ENCODE measurements at regions not wholly inside any gene's neighbourhood (a gene's known extent, or its start where the extent isn't known, plus 50 kb on each side); places are given as distances from the start of the nearest gene placed in this dataset.

DNA sequence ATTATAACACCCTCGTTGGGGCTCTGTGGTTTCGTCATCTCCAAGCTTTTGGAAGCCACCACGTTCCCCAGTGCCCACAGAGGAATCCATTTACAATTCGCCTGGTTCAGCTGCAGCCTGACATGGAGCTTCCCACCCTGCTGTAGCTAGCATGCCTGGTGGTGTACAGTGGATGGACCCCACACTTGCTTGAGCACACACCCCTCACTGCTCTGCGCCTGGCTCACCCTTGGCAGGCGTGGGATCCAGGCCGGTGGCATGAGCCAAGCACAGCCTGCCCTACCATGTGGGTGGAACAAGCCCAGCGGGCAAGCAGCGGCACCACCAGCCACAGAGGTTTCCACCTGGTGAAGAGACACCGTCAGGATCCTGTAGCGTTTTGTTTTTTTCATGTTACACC is 1045.7 kb upstream of the CDH9 start:
- no peaks in the 10 kb centered on the region for H3K27me3 ChIP-seq (ENCODE audit: control insufficient read depth, insufficient read depth, low read length)
- H3K36me3 ChIP-seq (ENCODE audit: control insufficient read depth, insufficient read depth, low read length), result no peaks in the 10 kb centered on the region
- H3K9me3 ChIP-seq (ENCODE audit: control insufficient read depth, insufficient read depth, low read length), result no peaks in the 10 kb centered on the region
- no peak for DNase-seq (ENCODE audit: low read depth, low spot score)
- H3K27ac ChIP-seq (ENCODE audit: low read length), result no peak overlapping the region
- no peaks in the 10 kb centered on the region for H3K4me1 ChIP-seq (ENCODE audit: control insufficient read depth, insufficient read depth, low read length)
- WGBS (ENCODE audit: insufficient coverage, insufficient read length), result no CpG with 5 or more reads among the region's 11 CpGs
- H3K4me3 ChIP-seq (ENCODE audit: low read length), result no peak overlapping the region; the same call in 1 of the 2 replicates

GRCh38 chr5:28082610-28083009 is 1044.2 kb upstream of the CDH9 start:
- Histone ChIP-seq H3K36me3 (ENCODE audit: control insufficient read depth, insufficient read depth, low read length) (no peaks in the 10 kb centered on the region), H3K27me3 (ENCODE audit: control insufficient read depth, insufficient read depth, low read length) (no peaks in the 10 kb centered on the region), H3K4me1 (ENCODE audit: control insufficient read depth, insufficient read depth, low read length) (no peaks in the 10 kb centered on the region), H3K4me3 (ENCODE audit: low read length) (no peak overlapping the region), H3K9me3 (ENCODE audit: control insufficient read depth, insufficient read depth, low read length) (no peaks in the 10 kb centered on the region), H3K27ac (ENCODE audit: low read length) (no peak overlapping the region)
- no CpG with 5 or more reads among the region's 3 CpGs for WGBS (ENCODE audit: insufficient coverage, insufficient read length)
- no peak for DNase-seq (ENCODE audit: low read depth, low spot score)

GRCh38 chr5:28077291-28078240 is 1039.2 kb upstream of the CDH9 start:
- Histone ChIP-seq H3K4me3 (ENCODE audit: low read length) (no peak overlapping the region), H3K9me3 (ENCODE audit: control insufficient read depth, insufficient read depth, low read length) (no peaks in the 10 kb centered on the region), H3K27me3 (ENCODE audit: control insufficient read depth, insufficient read depth, low read length) (no peaks in the 10 kb centered on the region), H3K4me1 (ENCODE audit: control insufficient read depth, insufficient read depth, low read length) (no peaks in the 10 kb centered on the region), H3K27ac (ENCODE audit: low read length) (no peak overlapping the region), H3K36me3 (ENCODE audit: control insufficient read depth, insufficient read depth, low read length) (no peaks in the 10 kb centered on the region)
- no CpG with 5 or more reads among the region's 44 CpGs for WGBS (ENCODE audit: insufficient coverage, insufficient read length)
- DNase-seq (ENCODE audit: low read depth, low spot score), result no peak

DNA sequence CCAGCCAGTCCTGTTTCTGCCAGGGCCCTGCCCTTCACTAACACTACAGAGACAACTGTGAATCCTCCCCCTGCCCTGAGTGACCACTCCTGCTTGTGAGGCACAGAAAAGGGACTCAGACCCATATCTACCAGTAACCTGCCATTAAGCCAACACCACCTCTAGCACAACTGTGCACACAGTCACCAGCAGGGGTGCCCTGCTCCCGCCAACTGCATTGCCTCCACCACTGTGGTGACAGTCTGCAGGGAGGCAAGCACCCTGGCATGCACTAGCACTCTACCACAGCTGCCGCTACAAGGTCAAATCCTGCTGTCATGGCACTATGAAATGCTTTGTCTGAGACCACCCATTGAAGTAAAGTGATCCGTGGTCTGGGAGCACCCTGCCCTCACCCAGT is 1028.5 kb upstream of the CDH9 start:
- WGBS (ENCODE audit: insufficient coverage, insufficient read length), result no CpG with 5 or more reads among the region's 3 CpGs
- no peak overlapping the region for H3K4me3 ChIP-seq (ENCODE audit: low read length)
- no peak for DNase-seq (ENCODE audit: low read depth, low spot score)

GRCh38 chr5:28065656-28066055 is 1027.3 kb upstream of the CDH9 start:
- Histone ChIP-seq H3K4me3 (ENCODE audit: low read length) (no peak overlapping the region), H3K36me3 (ENCODE audit: control insufficient read depth, insufficient read depth, low read length) (no peaks in the 10 kb centered on the region), H3K4me1 (ENCODE audit: control insufficient read depth, insufficient read depth, low read length) (no peaks in the 10 kb centered on the region), H3K27me3 (ENCODE audit: control insufficient read depth, insufficient read depth, low read length) (no peaks in the 10 kb centered on the region), H3K9me3 (ENCODE audit: control insufficient read depth, insufficient read depth, low read length) (no peaks in the 10 kb centered on the region), H3K27ac (ENCODE audit: low read length) (no peak overlapping the region)
- DNase-seq (ENCODE audit: low read depth, low spot score), result no peak

More for the DNA sequence above, 1028.5 kb upstream of the CDH9 start:
- H3K27me3 ChIP-seq (ENCODE audit: control insufficient read depth, insufficient read depth, low read length), result no peaks in the 10 kb centered on the region
- no peaks in the 10 kb centered on the region for H3K4me1 ChIP-seq (ENCODE audit: control insufficient read depth, insufficient read depth, low read length)
- H3K9me3 ChIP-seq (ENCODE audit: control insufficient read depth, insufficient read depth, low read length), result no peaks in the 10 kb centered on the region
- H3K36me3 ChIP-seq (ENCODE audit: control insufficient read depth, insufficient read depth, low read length), result no peaks in the 10 kb centered on the region
- no peak overlapping the region for H3K27ac ChIP-seq (ENCODE audit: low read length)

DNA sequence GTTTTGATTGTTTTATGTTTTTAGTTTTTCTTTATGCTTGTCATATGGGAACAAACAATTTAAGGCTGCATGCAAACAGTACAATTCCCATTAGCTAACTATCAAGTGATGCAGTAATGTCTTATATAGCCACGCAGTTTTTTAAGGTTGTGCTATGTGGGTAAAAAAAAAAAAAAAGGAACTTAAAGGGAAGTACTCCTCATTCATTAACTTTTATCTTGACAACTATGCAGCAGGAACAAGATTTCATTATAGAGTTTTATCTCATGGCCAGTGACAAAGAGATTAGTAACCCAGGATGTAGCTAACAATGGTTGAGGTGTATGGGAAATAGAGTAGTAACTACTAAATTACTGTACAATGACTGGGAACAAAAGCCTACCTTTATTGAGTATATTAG is 1008.2 kb upstream of the CDH9 start:
- no peaks in the 10 kb centered on the region for H3K9me3 ChIP-seq (ENCODE audit: control insufficient read depth, insufficient read depth, low read length)
- H3K27me3 ChIP-seq (ENCODE audit: control insufficient read depth, insufficient read depth, low read length), result no peaks in the 10 kb centered on the region
- no peak overlapping the region for H3K4me3 ChIP-seq (ENCODE audit: low read length)
- no CpG with 5 or more reads among the region's 1 CpG for WGBS (ENCODE audit: insufficient coverage, insufficient read length)
- H3K27ac ChIP-seq (ENCODE audit: low read length), result no peak overlapping the region
- no peaks in the 10 kb centered on the region for H3K36me3 ChIP-seq (ENCODE audit: control insufficient read depth, insufficient read depth, low read length)
- DNase-seq (ENCODE audit: low read depth, low spot score), result no peak
- no peaks in the 10 kb centered on the region for H3K4me1 ChIP-seq (ENCODE audit: control insufficient read depth, insufficient read depth, low read length)

GRCh38 chr5:28027851-28028250 is 989.5 kb upstream of the CDH9 start:
- Histone ChIP-seq H3K4me1 (ENCODE audit: control insufficient read depth, insufficient read depth, low read length) (no peaks in the 10 kb centered on the region), H3K9me3 (ENCODE audit: control insufficient read depth, insufficient read depth, low read length) (no peaks in the 10 kb centered on the region), H3K4me3 (ENCODE audit: low read length) (no peak overlapping the region), H3K27ac (ENCODE audit: low read length) (no peak overlapping the region), H3K27me3 (ENCODE audit: control insufficient read depth, insufficient read depth, low read length) (no peaks in the 10 kb centered on the region), H3K36me3 (ENCODE audit: control insufficient read depth, insufficient read depth, low read length) (no peaks in the 10 kb centered on the region)
- DNase-seq (ENCODE audit: low read depth, low spot score), result no peak
- no CpG with 5 or more reads among the region's 1 CpG for WGBS (ENCODE audit: insufficient coverage, insufficient read length)

DNA sequence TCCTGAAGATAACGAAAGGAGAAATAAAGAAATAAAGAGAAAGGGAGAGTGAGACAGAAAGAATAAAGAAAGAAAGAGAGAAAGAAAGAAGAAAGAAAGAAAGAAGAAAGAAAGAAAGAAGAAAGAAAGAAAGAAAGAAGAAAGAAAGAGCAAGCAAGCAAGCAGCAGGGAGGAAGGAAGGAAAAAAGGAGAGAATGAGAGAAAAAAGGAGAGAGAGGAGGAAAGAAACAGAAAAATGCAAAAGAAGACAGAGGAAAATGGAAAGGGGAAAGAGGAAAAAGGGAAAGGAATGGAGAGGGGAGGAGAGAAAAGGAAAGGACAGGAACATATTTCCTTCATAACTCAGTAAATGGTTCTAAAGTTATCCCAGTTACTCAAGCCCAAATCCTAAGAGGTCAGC is 978.8 kb upstream of the CDH9 start:
- no peak overlapping the region for H3K27ac ChIP-seq (ENCODE audit: low read length)
- 100% methylated on average over 1 of the region's 1 CpG for WGBS (ENCODE audit: insufficient coverage, insufficient read length)
- no peak for DNase-seq (ENCODE audit: low read depth, low spot score)
- H3K36me3 ChIP-seq (ENCODE audit: control insufficient read depth, insufficient read depth, low read length), result peaks cover 2% of the 10 kb centered on the region; the same call in 1 of the 2 replicates
- H3K4me1 ChIP-seq (ENCODE audit: control insufficient read depth, insufficient read depth, low read length), result no peaks in the 10 kb centered on the region
- peaks cover 5% of the 10 kb centered on the region for H3K9me3 ChIP-seq (ENCODE audit: control insufficient read depth, insufficient read depth, low read length)
- no peak overlapping the region for H3K4me3 ChIP-seq (ENCODE audit: low read length)
- H3K27me3 ChIP-seq (ENCODE audit: control insufficient read depth, insufficient read depth, low read length), result no peaks in the 10 kb centered on the region

DNA sequence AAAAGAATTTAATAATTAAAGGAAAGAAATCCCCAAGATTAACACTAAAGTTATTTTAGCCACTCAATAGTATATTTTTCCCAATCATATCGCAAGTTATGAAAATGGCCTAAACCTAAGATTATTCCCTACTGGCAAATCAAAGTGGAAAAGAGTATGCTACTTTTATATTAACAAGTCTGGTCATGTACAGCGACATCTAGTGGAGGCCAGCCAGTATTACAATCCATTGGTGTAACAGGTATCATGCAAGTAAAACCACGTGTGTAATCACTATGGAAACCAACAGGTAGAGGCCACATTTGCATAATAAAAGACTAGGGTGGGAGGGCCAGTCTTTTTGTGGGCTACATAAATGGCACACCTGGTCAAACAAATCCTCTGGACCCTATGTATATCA is 976.4 kb upstream of the CDH9 start:
- no peak for DNase-seq (ENCODE audit: low read depth, low spot score)
- H3K27ac ChIP-seq (ENCODE audit: low read length), result no peak overlapping the region
- no CpG with 5 or more reads among the region's 3 CpGs for WGBS (ENCODE audit: insufficient coverage, insufficient read length)

GRCh38 chr5:28012538-28012937 is 974.2 kb upstream of the CDH9 start:
- peaks cover 5% of the 10 kb centered on the region for H3K9me3 ChIP-seq (ENCODE audit: control insufficient read depth, insufficient read depth, low read length)
- DNase-seq (ENCODE audit: low read depth, low spot score), result no peak
- H3K27ac ChIP-seq (ENCODE audit: low read length), result no peak overlapping the region

More for the DNA sequence above, 976.4 kb upstream of the CDH9 start:
- Histone ChIP-seq H3K4me1 (ENCODE audit: control insufficient read depth, insufficient read depth, low read length) (no peaks in the 10 kb centered on the region), H3K4me3 (ENCODE audit: low read length) (no peak overlapping the region), H3K9me3 (ENCODE audit: control insufficient read depth, insufficient read depth, low read length) (peaks cover 5% of the 10 kb centered on the region), H3K27me3 (ENCODE audit: control insufficient read depth, insufficient read depth, low read length) (no peaks in the 10 kb centered on the region), H3K36me3 (ENCODE audit: control insufficient read depth, insufficient read depth, low read length) (peaks cover 2% of the 10 kb centered on the region; the same call in 1 of the 2 replicates)

DNA sequence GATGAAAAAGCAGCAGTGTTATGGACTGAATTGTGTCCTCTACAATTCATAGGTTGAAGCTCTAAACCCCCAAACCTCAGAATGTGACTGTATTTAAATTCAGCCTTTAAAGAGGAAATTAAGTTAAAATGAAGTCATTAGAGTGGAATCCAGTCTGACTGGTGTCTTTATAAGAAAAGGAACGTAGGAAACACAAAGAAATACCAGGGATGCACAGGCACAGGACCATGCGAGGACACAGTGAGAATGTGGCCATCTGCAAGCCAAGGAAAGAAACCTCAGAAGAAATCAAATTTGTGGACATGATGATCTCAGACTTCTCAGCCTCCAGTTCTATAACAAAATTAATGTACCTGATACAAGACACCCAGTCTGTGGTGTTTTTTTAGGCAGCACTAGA is 971.2 kb upstream of the CDH9 start:
- H3K27me3 ChIP-seq (ENCODE audit: control insufficient read depth, insufficient read depth, low read length), result no peaks in the 10 kb centered on the region
- H3K9me3 ChIP-seq (ENCODE audit: control insufficient read depth, insufficient read depth, low read length), result peaks cover 5% of the 10 kb centered on the region
- no peak for DNase-seq (ENCODE audit: low read depth, low spot score)
- H3K27ac ChIP-seq (ENCODE audit: low read length), result no peak overlapping the region
- no CpG with 5 or more reads among the region's 2 CpGs for WGBS (ENCODE audit: insufficient coverage, insufficient read length)
- no peaks in the 10 kb centered on the region for H3K4me1 ChIP-seq (ENCODE audit: control insufficient read depth, insufficient read depth, low read length)
- no peak overlapping the region for H3K4me3 ChIP-seq (ENCODE audit: low read length)
- peaks cover 2% of the 10 kb centered on the region; the same call in 1 of the 2 replicates for H3K36me3 ChIP-seq (ENCODE audit: control insufficient read depth, insufficient read depth, low read length)

More at GRCh38 chr5:28012538-28012937, 974.2 kb upstream of the CDH9 start:
- Histone ChIP-seq H3K36me3 (ENCODE audit: control insufficient read depth, insufficient read depth, low read length) (peaks cover 2% of the 10 kb centered on the region; the same call in 1 of the 2 replicates), H3K4me1 (ENCODE audit: control insufficient read depth, insufficient read depth, low read length) (no peaks in the 10 kb centered on the region), H3K4me3 (ENCODE audit: low read length) (no peak overlapping the region), H3K27me3 (ENCODE audit: control insufficient read depth, insufficient read depth, low read length) (no peaks in the 10 kb centered on the region)
- WGBS (ENCODE audit: insufficient coverage, insufficient read length), result no CpG with 5 or more reads among the region's 5 CpGs

Data from iPS DF 6.9 (cell line).